ENCODE measurements at regions not wholly inside any gene's neighbourhood (a gene's known extent, or its start where the extent isn't known, plus 50 kb on each side); places are given as distances from the start of the nearest gene placed in this dataset.
"Not testable (repeated sequence)": the region's sequence is repeated elsewhere in the genome, so short reads cannot be mapped to it uniquely, and the experiment has no call there.

DNA sequence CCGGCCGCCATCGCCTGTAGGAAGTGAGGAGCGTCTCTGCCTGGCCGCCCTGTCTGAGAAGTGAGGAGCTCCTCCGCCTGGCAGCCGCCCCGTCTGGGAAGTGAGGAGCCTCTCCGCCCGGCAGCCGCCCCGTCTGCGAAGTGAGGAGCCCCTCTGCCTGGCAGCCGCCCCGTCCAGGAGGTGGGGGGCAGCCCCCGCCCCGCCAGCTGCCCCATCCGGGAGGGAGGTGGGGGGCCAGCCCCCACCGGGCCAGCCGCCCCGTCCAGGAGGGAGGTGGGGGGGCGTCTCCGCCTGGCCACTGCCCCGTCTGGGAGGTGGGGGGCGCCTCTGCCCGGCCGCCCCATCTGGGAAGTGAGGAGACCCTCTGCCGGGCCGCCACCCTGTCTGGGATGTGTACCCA, 70.6 kb upstream of the HPF1 start:
- TF ChIP-seq CTCF (conservative IDR thresholded peaks at IDR 0.05 in 1 of 2, IDR thresholded peaks at IDR 0.05 in 1 of 2; ENCODE audit: low read depth in 1 of 2, low read length in 2 of 2); EZH2 (IDR thresholded peaks at IDR 0.05; ENCODE audit: low read length, missing control alignments): not testable (repeated sequence)

All from fibroblast of lung (primary cell).